Glomerular endothelial cell (primary cell): ENCODE measurements at regions not wholly inside any gene's neighbourhood (a gene's known extent, or its start where the extent isn't known, plus 50 kb on each side); places are given as distances from the start of the nearest gene placed in this dataset.

ENCODE experiments used
- DNase-seq: peaks from one replicate; pipeline ENCODE4 v3.0.0-alpha.2; 2011; ENCODE audit warnings: low read depth, low spot score; ENCODE audit errors: extremely low read depth

GRCh38 chr3:13123013-13123654 is 49.9 kb upstream of the IQSEC1 start:
- DNase-seq: no peak
